ACHN (cell line): ENCODE measurements at regions not wholly inside any gene's neighbourhood (a gene's known extent, or its start where the extent isn't known, plus 50 kb on each side); places are given as distances from the start of the nearest gene placed in this dataset.

Experiments used
- DNase-seq: peaks from one replicate; pipeline ENCODE4 v3.0.0-alpha.2; 2015
- in situ Hi-C: cut with HindIII; loops from 2 replicates; pipeline ENCODE4 v1.10.0; 2017; ENCODE audit warnings: low sequenced_read_pairs, low pct_ligation_motif_present, low pct_unique_long_range_greater_than_20kb

DNA sequence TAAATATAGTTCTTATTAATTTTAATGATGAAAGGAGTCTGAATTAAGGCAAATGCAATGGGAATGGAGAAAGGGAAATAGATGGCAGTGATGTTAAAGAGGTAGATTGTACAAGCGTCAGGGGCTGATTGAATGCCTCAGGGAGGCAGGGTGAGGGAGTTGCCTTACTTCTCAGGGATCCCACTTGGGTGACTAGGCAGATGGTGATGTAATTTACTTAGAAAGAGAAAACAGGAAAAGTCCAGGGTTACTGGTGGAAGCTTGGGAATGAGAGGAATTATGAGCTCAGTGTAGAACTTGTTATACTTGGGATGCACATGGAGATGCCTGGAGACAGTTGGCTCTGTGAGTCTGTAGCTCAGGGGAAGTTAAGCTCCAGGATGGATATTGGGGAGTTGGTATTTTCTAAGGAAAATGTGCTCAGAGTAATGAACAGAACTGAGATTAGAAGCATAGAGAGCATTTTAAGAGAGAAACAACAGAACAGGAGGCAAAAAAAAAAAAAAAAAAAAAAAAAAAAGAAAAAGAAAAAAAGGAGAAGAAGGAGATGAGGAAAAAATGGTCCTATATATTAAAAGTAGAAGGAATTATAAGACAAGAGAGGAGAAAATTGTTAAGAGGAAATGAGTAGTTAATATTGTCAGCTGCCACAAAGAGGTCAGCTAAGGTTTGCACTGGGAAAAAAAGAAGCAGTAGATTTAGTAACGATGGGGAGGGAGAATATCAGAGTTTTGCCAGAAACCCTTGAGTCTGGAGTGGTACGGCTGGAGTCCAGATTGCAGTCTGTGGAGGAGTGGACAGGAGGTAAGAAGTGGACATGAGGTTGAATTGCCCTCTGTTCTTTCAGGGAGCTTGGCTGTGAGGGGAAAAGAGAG is 88.0 kb upstream of the ELL2 start:
- no peak for DNase-seq
- in situ Hi-C loops = no loop called here

DNA sequence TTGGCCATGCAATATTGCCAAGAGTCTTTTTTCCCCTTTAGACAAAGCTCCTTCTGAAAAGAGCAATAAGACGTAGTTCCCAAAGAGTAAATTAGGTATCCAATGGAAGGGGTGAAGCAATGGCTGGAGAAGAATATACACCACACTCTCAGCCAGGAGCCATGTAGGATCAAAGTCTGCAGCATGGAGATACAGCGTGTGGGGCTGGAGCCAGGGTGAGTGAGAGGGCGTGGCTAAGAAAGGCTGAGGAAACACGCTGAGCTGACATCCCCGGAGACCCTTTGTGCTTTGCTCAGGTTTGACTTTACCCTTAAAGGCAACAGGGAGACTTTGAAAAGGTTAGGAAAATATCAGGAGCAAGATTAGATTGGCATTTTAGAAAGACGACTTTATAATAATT is 87.1 kb upstream of the ELL2 start:
- in situ Hi-C loops = no loop called here
- no peak for DNase-seq

DNA sequence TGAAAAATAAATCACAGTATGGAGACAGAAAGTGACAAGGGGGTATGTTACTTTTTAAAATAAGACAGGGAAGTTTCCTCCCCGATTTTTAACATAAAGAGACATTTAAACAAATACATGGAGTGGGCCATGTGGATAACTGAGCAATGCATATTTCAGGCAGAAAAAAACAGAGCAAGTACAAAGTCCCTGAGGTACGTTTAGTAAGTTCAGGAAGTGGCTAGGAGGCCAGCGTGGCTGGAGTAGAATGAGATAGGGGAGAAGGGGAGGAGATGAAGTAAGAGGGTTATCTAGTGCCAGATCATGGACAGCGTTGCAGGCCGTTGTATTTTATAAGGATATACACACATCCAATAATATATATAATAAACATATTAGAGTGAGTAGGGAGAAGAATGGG is 84.2 kb upstream of the ELL2 start:
- in situ Hi-C loops = no loop called here
- no peak for DNase-seq

DNA sequence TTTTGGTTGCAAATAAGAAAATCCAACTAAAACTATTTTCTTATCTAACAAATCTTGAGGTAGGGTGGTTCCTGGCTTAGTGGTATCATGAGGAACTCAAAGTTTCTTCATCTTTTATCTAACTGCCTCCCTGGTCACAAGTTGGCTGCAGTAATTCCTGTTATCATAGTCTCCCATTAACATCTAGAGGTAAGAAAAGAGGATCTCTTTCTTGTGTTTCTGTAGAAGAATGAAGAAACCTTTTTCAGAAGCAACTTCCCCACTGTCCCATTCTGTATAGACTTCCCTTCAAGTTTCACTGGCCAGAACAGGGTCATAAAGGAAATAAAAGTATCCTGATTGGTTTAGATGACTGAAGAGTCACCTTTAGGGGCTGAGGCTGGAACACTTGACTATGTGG is 81.8 kb upstream of the ELL2 start:
- DNase-seq = no peak
- in situ Hi-C loops = no loop called here

DNA sequence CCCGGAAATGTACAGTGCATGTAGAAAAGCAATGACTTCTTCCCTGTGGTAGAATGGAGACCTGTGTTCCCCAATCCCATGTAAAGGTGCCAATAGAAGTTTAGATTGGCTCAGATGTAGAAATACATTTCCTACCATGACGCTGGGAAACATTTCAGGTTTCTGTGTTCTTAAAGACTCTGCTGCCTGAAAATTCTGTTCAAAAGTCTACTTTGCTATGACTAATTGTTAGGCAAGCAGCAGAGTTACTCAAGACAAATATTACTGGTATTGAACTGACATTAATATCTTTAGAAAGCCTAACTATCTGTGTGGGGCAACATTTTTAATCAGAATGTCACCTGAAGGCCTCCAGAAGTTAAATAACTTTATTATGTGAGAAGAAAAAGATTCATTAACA is 75.5 kb upstream of the ELL2 start:
- in situ Hi-C loops = no loop called here
- no peak for DNase-seq

DNA sequence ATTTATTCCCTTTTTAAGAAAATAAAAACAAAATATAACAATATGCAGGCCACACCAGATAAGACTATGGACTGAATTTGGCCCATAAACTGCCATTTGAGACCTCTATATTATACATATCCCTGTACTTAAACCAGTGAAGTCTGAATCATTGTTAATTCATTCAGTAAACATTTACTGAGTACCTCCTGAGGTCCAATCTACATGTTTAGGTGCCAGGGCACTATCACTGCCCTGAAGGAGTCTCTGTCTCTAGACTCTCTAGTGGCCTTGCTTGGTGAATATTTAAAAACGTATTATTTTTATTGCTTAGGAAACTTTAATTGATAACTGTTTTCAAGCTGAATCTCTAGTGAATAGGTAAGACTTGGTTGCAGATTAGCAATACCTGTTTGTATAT is 74.7 kb upstream of the ELL2 start:
- in situ Hi-C loops = no loop called here
- DNase-seq = no peak

DNA sequence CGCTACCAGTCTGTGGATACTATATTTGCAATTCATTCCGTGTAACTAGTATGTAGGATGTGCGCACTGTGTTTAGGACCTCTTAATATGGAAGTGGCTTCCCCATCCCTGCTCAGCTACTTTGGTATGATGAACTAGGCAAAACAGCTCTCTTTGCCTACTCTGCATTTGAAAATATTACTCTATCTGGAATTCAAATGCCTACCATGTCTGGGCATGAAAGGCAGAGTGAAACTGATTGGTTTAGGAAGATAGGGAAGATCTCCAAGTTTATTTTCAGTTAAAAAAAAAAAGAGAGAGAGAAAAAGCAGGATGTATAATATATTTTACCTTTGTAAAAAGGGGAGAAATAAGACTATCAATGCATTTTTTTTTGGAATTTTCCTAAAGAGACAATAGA is 74.1 kb upstream of the ELL2 start:
- in situ Hi-C loops = no loop called here
- DNase-seq = no peak

DNA sequence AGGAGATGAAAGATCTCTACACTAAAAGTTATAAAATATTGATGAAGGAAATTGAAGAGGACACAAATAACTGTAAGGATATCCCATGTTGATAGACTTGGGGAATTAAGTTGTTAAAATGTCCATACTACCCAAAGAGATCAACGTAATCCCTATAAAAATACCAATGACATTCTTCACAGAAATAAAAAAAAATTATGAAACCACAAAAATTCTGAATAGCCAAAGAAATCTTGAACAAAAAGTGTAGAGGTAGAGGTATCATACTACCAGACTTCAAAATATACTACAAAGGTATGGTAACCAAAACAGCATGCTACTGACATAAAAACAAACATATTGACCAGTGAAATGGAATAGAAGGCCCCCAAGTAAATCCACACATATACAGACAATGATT is 71.5 kb upstream of the ELL2 start:
- DNase-seq = no peak
- in situ Hi-C loops = no loop called here

DNA sequence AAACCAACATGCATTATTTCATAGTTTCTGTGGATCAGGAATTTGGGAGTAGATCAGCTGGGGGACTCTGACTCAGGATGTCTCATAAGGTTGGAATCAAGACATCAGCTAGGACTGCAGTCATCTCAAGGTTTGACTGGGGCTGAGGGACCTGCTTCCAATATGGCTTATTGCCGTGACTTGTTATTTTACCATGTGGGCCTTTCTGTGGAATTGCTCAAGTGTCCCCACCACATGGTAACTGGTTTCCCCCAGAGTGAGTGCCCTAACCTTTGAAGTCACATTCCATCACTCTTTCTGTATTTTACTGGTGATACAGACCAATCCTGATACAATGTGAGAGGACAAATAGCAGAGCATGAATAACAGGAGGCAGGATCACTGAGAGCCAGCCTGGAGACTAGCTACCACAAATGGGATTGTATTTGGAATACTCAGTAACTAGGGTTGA is 70.2 kb upstream of the ELL2 start:
- in situ Hi-C loops = no loop called here
- DNase-seq = no peak

DNA sequence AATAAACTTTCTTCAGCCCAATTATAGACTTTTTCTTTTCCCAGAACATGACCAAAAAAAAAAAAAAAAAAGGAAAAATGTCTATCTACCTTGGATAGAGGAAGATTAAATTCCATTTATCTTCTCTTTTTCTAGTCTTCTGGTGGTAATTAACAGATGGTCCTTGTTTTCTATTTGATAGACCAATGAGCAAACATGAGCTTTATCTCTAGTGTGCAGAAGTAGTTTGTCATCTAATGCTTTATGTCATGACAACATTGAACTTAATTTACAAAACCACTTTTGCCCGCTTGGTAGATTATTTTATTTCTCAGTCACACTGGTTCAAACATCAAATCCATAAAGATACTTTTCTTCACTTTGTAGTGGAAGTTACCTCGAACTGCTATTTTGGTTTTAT is 69.5 kb upstream of the ELL2 start:
- in situ Hi-C loops = no loop called here
- no peak for DNase-seq

DNA sequence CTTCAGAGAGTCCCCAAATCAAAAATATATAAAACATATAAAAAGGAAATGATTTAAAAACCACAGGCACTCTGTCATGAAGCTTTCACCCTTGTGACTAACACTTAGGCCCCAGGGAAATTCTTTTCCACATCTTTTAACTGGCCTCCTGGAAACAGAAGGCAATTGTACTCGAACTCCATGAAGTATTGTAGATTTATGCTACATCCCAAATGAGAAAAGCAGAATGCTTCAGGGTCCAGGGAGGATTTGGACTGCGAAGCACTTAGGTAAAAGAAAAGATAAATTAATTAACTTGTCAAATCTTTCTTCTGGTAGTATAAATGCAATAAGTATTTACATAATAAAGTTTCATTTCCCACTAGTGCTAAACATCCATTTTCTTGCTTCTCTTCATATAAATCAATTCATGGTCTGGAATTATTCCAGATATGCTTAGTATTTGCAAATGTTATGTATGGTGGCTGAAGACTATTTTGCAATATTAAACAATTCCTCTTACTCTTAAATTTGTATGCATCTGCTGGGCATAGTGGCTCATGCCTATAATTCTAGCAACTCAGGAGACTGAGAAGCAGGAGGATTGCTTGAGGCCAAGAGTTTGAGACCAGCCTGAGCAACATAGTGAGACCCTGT is 64.9 kb upstream of the ELL2 start:
- in situ Hi-C loops = no loop called here
- no peak for DNase-seq

DNA sequence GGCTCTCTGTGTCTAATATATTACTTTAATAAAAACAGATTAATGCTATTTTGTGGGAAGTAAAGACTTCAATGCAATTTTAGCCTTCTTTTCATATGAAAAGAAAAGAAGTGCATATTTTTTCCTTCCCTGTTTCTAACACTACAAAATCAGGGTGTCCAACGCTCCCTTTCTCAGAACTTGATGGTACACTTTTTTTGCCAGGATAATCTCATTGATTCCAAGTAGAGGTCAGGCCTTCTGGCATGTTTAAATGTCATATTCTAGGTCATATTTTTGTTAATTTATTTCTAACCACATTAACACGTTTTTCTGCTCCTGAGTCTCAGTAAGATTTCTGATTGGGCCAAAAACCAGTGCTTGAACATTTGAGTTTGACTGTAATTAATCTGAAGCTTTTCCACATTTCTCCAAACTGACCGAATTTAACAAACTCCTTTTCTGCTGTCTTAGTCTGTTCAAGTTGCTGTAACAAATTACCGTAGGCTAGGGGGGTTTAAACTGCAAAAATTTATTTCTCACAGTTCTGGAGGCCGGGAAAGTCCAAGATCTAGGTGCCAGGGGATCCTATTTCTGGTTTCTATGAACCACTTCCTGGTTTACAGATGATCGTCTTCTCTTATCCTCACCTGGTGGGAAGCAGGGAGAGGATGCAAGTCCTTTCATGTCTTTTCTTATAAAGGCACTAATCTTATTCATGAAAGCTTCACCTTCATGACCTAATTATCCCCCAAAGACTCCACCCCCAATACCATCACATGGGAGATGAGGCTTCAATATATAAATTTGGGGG is 63.2 kb upstream of the ELL2 start:
- no peak for DNase-seq

DNA sequence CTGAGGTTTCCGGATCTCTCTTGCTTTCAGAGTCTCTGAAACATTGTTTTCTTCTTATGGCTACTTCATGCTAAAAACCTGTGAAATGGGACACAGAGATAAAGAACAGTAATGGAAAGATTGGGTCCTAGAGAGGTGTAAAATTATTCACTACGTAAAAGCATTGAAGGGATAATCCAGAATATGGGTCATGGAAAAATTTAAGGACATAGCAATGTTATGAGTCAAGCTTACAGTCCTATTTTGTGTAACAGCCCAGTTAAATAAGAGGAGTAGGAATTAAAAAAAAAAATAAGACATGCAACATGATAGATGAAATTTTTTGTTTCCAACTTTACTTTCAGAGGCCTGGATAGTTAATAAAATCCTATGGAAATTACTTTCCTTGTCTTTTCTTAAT is 61.9 kb upstream of the ELL2 start:
- in situ Hi-C loops = no loop called here
- DNase-seq = no peak

More for the DNA sequence above, 63.2 kb upstream of the ELL2 start:
- in situ Hi-C loops = no loop called here

DNA sequence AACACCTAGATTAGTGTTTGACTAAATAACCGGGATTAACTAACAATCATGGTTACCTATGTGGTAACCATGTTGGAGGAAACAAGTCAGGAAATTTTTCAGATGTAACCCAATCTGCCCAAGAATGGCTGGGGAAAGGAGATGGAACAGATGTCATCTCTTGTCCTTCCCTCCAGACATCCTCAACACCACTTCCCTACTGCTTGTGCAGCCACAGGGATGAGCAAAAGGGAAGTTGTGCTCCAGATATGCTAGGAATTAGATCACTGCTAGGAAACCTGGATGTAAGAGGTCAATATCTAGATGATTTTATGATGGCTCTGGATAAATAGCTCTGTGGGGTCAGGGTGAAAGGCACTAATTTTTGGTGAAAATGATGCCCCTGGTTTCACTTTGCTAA is 61.3 kb upstream of the ELL2 start:
- in situ Hi-C loops = no loop called here

DNA sequence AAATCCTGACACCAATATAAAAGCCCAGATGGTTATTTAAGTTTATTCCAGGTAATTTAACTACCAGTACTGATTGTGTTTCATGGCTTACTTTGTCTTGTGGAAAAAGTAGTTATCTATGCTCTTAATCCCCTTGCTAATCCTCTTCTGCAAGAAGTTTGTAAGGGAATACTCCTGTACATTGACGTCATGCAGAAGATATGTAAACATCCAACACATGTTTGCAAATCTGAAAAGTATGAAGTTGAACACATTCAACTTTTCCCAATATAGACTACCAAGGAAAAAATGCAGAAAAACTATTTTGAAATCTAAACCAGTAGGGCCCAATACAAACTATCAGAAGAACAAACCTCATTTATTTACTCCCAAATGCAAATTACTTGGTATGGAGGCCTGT is 56.3 kb upstream of the ELL2 start:
- DNase-seq = no peak
- in situ Hi-C loops = no loop called here

More for the DNA sequence above, 61.3 kb upstream of the ELL2 start:
- DNase-seq = no peak

DNA sequence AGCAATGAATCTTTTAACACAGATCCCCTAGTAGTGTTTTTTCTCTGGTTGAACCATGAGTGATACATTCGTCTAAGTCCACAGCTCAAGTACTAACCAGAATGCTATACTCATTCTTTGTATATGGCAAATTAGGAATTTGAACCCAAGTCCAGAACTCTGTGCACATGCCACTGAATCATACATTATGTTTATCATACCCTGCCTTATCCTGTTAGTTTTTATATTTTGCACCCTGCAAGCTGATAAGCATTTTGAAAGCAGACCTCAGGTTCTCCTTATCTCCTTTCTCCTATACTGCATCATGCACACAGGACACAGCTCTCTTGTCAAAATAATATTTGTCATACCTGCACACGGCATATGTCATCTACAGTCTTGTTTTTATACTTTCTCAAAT is 54.6 kb upstream of the ELL2 start:
- in situ Hi-C loops = no loop called here

DNA sequence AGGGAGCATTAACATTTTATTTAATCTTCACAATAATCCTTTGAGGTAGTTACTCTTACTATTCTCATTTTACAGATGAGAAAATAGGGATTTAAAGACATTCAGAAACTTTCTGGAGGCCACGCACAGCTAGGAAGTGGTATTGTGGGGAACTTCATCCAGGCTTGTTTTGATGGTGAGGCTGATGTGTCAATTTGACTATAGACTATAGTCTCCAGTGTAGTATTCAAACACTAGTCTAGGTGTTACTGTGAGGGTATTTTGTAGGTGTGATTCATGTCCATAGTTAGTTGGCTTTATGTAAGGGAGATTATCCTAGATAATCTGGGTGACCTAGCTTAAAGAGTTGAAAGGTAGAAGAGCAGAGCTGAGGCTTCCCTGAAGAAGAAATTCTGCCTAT is 54.1 kb upstream of the ELL2 start:
- DNase-seq = no peak
- in situ Hi-C loops = no loop called here

More for the DNA sequence above, 54.6 kb upstream of the ELL2 start:
- DNase-seq = no peak

DNA sequence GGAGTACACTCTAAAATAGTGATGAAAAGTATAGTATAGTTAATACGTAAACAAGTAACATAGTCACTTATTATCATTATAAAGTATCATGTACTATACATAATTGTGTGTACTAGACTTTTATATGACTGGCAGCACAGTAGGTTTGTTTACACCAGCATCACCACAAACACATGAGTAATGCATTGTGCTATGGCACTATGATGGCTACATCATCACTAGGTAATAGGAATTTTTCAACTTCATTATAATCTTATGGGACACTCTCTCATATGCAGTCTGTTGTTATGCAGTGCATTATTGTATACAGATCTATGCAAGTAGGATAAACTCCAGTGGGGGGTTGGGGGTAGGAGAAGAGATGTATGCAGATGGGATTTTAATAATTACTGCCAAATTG is 52.7 kb upstream of the ELL2 start:
- in situ Hi-C loops = no loop called here
- no peak for DNase-seq

DNA sequence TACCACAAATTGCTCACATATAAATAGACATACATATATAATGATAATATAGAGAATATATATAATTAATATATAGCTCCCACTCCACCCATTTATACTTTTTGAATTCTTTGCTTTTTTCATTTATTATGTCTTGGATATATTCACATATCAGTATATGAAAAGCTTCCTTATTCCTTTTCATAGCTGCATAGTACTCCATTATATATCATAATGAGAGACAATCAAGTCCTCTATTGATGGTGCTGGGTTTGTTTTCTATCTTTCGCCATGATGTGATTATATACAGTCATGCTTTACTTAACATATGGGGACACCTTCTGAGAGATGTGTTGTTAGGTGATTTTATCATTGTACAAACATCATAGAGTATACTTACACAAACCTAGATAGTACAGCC is 51.6 kb upstream of the ELL2 start:
- no peak for DNase-seq
- in situ Hi-C loops = no loop called here
